K562 (cell line): ENCODE measurements at regions not wholly inside any gene's neighbourhood (a gene's known extent, or its start where the extent isn't known, plus 50 kb on each side); places are given as distances from the start of the nearest gene placed in this dataset.

Experiments
- ATAC-seq: fragments of 200-7000 bp; cut with Tn5 transposase; 3 replicates; pipeline ENCODE4 v1.9.1; 2020; ENCODE audit warnings: moderate library complexity
- BruUV-seq: library from RNA; stranded (reverse); fragments of 400-500 nt; replicated peaks from 2 replicates; lab custom pipeline; 2021; lab: Mats Ljungman, UMichigan
- CTCF ChIA-PET: fragments of 300-600 bp; formaldehyde crosslinking; extraction: SDS; loops from one replicate; lab custom pipeline; 2021; ENCODE audit warnings: low intra/inter-chr PET ratio; lab: Yijun Ruan, JAX
- POLR2A ChIA-PET: fragments of 300-600, 350-650 bp; sonication (Branson Sonifier 250); formaldehyde crosslinking; extraction: SDS; loops from one replicate; lab custom pipeline; 2021; ENCODE audit warnings: antibody characterized with exemption, inconsistent platforms; lab: Yijun Ruan, JAX
- DNase-seq, 4 experiments: peaks; one replicate each; pipeline versions ENCODE4 v3.0.0 to v3.0.0-alpha.2; 2011 to 2018; ENCODE audit warnings: low spot score in 3 of 4, mixed read lengths in 3 of 4; ENCODE audit errors: extremely low read depth in 1 of 4
- FAIRE-seq: peaks from 2 replicates; lab custom pipeline; 2011; peaks lifted over from hg19 to GRCh38; lab: Jason Lieb, UNC
- H2AFZ ChIP-seq: 2 replicates; pipeline ENCODE4 v1.6.0; 2011; ENCODE audit warnings: low read depth, low read length, control low read depth, inconsistent platforms
- H3K27ac ChIP-seq: fragments of 200-600 bp; 3 replicates; pipeline ENCODE4 v1.8.0; 2011; ENCODE audit warnings: low read depth, mild to moderate bottlenecking, control low read depth, inconsistent platforms, low read length, moderate library complexity, mixed read lengths; ENCODE audit errors: extremely low read depth
- H3K27me3 ChIP-seq, 2 experiments: fragments of 300-600 bp in 1 of 2; 2 replicates in 1 of 2; 3 replicates in 1 of 2; pipeline versions ENCODE4 v1.6.0 to v1.8.0; 2011; ENCODE audit warnings: inconsistent platforms in 2 of 2, low read length in 2 of 2, mild to moderate bottlenecking in 1 of 2, mixed read lengths in 1 of 2, moderate library complexity in 1 of 2; ENCODE audit not compliant: control insufficient read depth in 2 of 2, insufficient read depth in 2 of 2
- H3K36me3 ChIP-seq: fragments of 300-600 bp; 3 replicates; pipeline ENCODE4 v1.8.0; 2011; ENCODE audit warnings: mild to moderate bottlenecking, low read length, inconsistent platforms; ENCODE audit not compliant: control insufficient read depth, insufficient read depth
- H3K4me1 ChIP-seq, 2 experiments: fragments of 200-600 bp in 1 of 2; replicated peaks in 1 of 2; 2 replicates in 1 of 2; 3 replicates in 1 of 2; pipeline versions ENCODE4 v1.5.1 to v1.8.0; 2011; ENCODE audit warnings: inconsistent platforms in 2 of 2, low read length in 2 of 2, mild to moderate bottlenecking in 1 of 2, mixed read lengths in 1 of 2, moderate library complexity in 1 of 2; ENCODE audit not compliant: control insufficient read depth in 2 of 2, insufficient read depth in 2 of 2
- H3K4me2 ChIP-seq: 2 replicates; pipeline ENCODE4 v1.6.1; 2011; ENCODE audit warnings: low read length, control low read depth, inconsistent platforms, mixed read lengths; ENCODE audit not compliant: insufficient read depth
- H3K4me3 ChIP-seq: fragments of 200-600 bp; sonication (generic), shearing (Covaris generic); 2 replicates; pipeline ENCODE4 v1.5.1; 2016; ENCODE audit warnings: control low read depth, inconsistent platforms
- H3K79me2 ChIP-seq: fragments of 200-600 bp; 3 replicates; pipeline ENCODE4 v1.8.0; 2011; ENCODE audit warnings: low read length, inconsistent platforms; ENCODE audit not compliant: control insufficient read depth, insufficient read depth
- H3K9ac ChIP-seq, 2 experiments: 2 replicates each; pipeline versions ENCODE4 v1.6.0 to v1.6.1; 2011; ENCODE audit warnings: low read depth in 2 of 2, low read length in 2 of 2, control low read depth in 1 of 2, inconsistent platforms in 1 of 2, mild to moderate bottlenecking in 1 of 2, mixed read lengths in 1 of 2; ENCODE audit not compliant: insufficient read depth in 1 of 2
- H3K9me1 ChIP-seq: one replicate; pipeline ENCODE4 v1.6.0; 2011; ENCODE audit warnings: inconsistent platforms, mild to moderate bottlenecking, low read length, moderate library complexity; ENCODE audit not compliant: control insufficient read depth, insufficient read depth
- H3K9me3 ChIP-seq: replicated peaks from 2 replicates; pipeline ENCODE4 v1.5.1; 2011; ENCODE audit warnings: low read depth, low read length, inconsistent platforms; ENCODE audit not compliant: control insufficient read depth, insufficient read depth
- H4K20me1 ChIP-seq: replicated peaks from 2 replicates; pipeline ENCODE4 v1.6.1; 2011; ENCODE audit warnings: low read length, inconsistent platforms, mixed read lengths; ENCODE audit not compliant: control insufficient read depth, insufficient read depth
- ARID1B ChIP-seq: fragments of 450-650 bp; IDR thresholded peaks from 2 replicates; pipeline ENCODE4 v1.6.1; 2016; ENCODE audit warnings: antibody characterized with exemption, mild to moderate bottlenecking, inconsistent platforms
- CBX8 ChIP-seq: fragments of 200-600 bp; sonication (generic); IDR thresholded peaks from 2 replicates; pipeline ENCODE4 v1.6.1; 2012; ENCODE audit warnings: borderline replicate concordance, mixed run types, low read depth, mild to moderate bottlenecking, moderate library complexity, mixed read lengths, low read length, control low read depth, inconsistent platforms; ENCODE audit not compliant: poor library complexity, severe bottlenecking; ENCODE audit errors: extremely low read depth
- CUX1 ChIP-seq: fragments of 200-800 bp; sonication (Bioruptor generic); IDR thresholded peaks from 2 replicates; pipeline ENCODE4 v1.6.1; 2016; ENCODE audit warnings: missing genetic modification characterization, missing compliant biosample characterization
- HDAC8 ChIP-seq: fragments of 450-650 bp; IDR thresholded peaks from 2 replicates; pipeline ENCODE4 v1.6.1; 2016; ENCODE audit warnings: mild to moderate bottlenecking, missing genetic modification characterization, moderate library complexity, missing compliant biosample characterization
- KDM4B ChIP-seq, 2 experiments: fragments of 450-650 bp in 1 of 2; sonication (generic) in 1 of 2; IDR thresholded peaks; 2 replicates each; pipeline ENCODE4 v1.6.1; 2016 to 2017; ENCODE audit warnings: borderline replicate concordance in 2 of 2, antibody characterized with exemption in 1 of 2, low read depth in 1 of 2, mild to moderate bottlenecking in 1 of 2
- KLF1 ChIP-seq: fragments of 450-650 bp; IDR thresholded peaks from 2 replicates; pipeline ENCODE4 v1.6.1; 2016; ENCODE audit warnings: missing genetic modification characterization, missing compliant biosample characterization
- MAFG ChIP-seq: fragments of 450-650 bp; conservative IDR thresholded peaks from 2 replicates; pipeline ENCODE4 v1.6.1; 2016; ENCODE audit warnings: missing genetic modification characterization, missing compliant biosample characterization
- MITF ChIP-seq: IDR thresholded peaks from 2 replicates; pipeline ENCODE4 v1.6.1; 2014; ENCODE audit warnings: antibody characterized with exemption
- PHF8 ChIP-seq: fragments of 200-600 bp; sonication (generic); IDR thresholded peaks from 2 replicates; pipeline ENCODE4 v1.6.1; 2012; ENCODE audit warnings: mixed run types, mild to moderate bottlenecking, inconsistent platforms, low read length, moderate library complexity, borderline replicate concordance
- POLR2AphosphoS5 ChIP-seq: IDR thresholded peaks from 2 replicates; pipeline ENCODE4 v1.6.1; 2011; ENCODE audit warnings: mild to moderate bottlenecking, low read depth, low read length, moderate library complexity; ENCODE audit not compliant: control insufficient read depth, insufficient read depth
- STAT5A ChIP-seq: IDR thresholded peaks from 2 replicates; pipeline ENCODE4 v1.6.1; 2012; ENCODE audit warnings: low read length, inconsistent platforms, borderline replicate concordance
- TCF3 ChIP-seq: sonication (generic); formaldehyde crosslinking; IDR thresholded peaks from 2 replicates; pipeline ENCODE4 v1.4.0; 2020; ENCODE audit warnings: mild to moderate bottlenecking, missing genetic modification reagents
- TRIM25 ChIP-seq: fragments of 450-650 bp; IDR thresholded peaks from 2 replicates; pipeline ENCODE4 v1.7.0; 2016; ENCODE audit warnings: borderline replicate concordance
- ZNF444 ChIP-seq: fragments of 250-450 bp; sonication (Bioruptor Pico); IDR thresholded peaks from 2 replicates; pipeline ENCODE4 v1.4.0; 2020; ENCODE audit warnings: mild to moderate bottlenecking, moderate library complexity
- ZNF589 ChIP-seq: fragments of 200-800 bp; sonication (Bioruptor generic); IDR thresholded peaks from 2 replicates; pipeline ENCODE4 v1.6.1; 2016; ENCODE audit warnings: low read depth, missing genetic modification characterization, missing compliant biosample characterization
- WGBS: fragments of 100-300 bp; shearing (Covaris generic); methylation state at CpG from one replicate; pipeline ENCODE4 v1.1.6; 2016; ENCODE audit warnings: low coverage, mixed read lengths; ENCODE audit not compliant: insufficient coverage; ENCODE audit errors: missing lambda C conversion rate; 5-methylcytosine and 5-hydroxymethylcytosine counted together
- in situ Hi-C: fragments of 300-500 bp; cut with MboI; formaldehyde crosslinking; loops from 4 replicates; pipeline ENCODE4 v1.15.0; 2018; ENCODE audit warnings: inconsistent platforms, mixed read lengths
- intact Hi-C: fragments of 100-400 bp; cut with micrococcal nuclease; formaldehyde crosslinking; loops from 2 replicates; pipeline ENCODE4 v1.14.2; 2022

- CTCF ChIA-PET, result no interaction called here
- intact Hi-C loops, result no loop called here
- no peaks in the 10 kb centered on the region for H3K36me3 ChIP-seq
- H3K4me2 ChIP-seq, result no peak overlapping the region
- no peaks in the 10 kb centered on the region for H4K20me1 ChIP-seq
- H3K27ac ChIP-seq, result no peak overlapping the region
- no peak overlapping the region for H3K4me3 ChIP-seq
- FAIRE-seq (no peak), DNase-seq (no peak), ATAC-seq (no peak)
- WGBS, result 0% methylated on average over 3 of the region's 3 CpGs
- H3K79me2 ChIP-seq, result no peaks in the 10 kb centered on the region
- H2AFZ ChIP-seq, result no peak overlapping the region
- no peaks in the 10 kb centered on the region for H3K9me3 ChIP-seq
- no TSS peak for BruUV-seq
- no peaks in the 10 kb centered on the region for H3K9me1 ChIP-seq
- peaks cover 0 to 15% of the 10 kb centered on the region in 2 experiments; a peak in 3 of 5 replicates for H3K27me3 ChIP-seq
- H3K4me1 ChIP-seq, result no peaks in the 10 kb centered on the region
- in situ Hi-C loops, result no loop called here
- no peak overlapping the region for H3K9ac ChIP-seq
- POLR2A ChIA-PET, result no interaction called here
- TF ChIP-seq ZNF444 (CRISPR knock-in tag) (no peak), MITF (no peak), STAT5A (no peak), PHF8 (no peak), ZNF589 (CRISPR knock-in tag) (no peak), POLR2AphosphoS5 (no peak), KLF1 (tag) (no peak), ARID1B (no peak), HDAC8 (no peak), CBX8 (no peak), TRIM25 (no peak), MAFG (tag) (no peak), TCF3 (CRISPR knock-in tag) (no peak), KDM4B (IDR thresholded peaks at IDR 0.05; ENCODE audit: borderline replicate concordance in 2 of 2, low read depth in 1 of 2) (no peak), CUX1 (no peak)
Observed at GRCh38 chr6:156534594-156534993, 242.6 kb upstream of the ARID1B start.
